ENCODE measurements at regions not wholly inside any gene's neighbourhood (a gene's known extent, or its start where the extent isn't known, plus 50 kb on each side); places are given as distances from the start of the nearest gene placed in this dataset.
"Not testable (repeated sequence)": the region's sequence is repeated elsewhere in the genome, so short reads cannot be mapped to it uniquely, and the experiment has no call there.

- not testable (repeated sequence) for TF ChIP-seq EZH2 (IDR thresholded peaks at IDR 0.05; ENCODE audit: insufficient read depth, poor library complexity, severe bottlenecking); EZH2phosphoT487 (IDR thresholded peaks at IDR 0.05; ENCODE audit: insufficient read depth, low read depth)
Observed at GRCh38 chr15:84128706-84129105, 106.9 kb upstream of the GOLGA6L4 start.
